ENCODE measurements at regions not wholly inside any gene's neighbourhood (a gene's known extent, or its start where the extent isn't known, plus 50 kb on each side); places are given as distances from the start of the nearest gene placed in this dataset.
"Not testable (repeated sequence)": the region's sequence is repeated elsewhere in the genome, so short reads cannot be mapped to it uniquely, and the experiment has no call there.

GRCh38 chr17:71777048-71777640 lies 343.7 kb upstream of the SOX9 start:
- DNase-seq = no peak

GRCh38 chr17:71779482-71779881 lies 341.3 kb upstream of the SOX9 start:
- DNase-seq = no peak

GRCh38 chr17:71780596-71780995 lies 340.2 kb upstream of the SOX9 start:
- DNase-seq = no peak

- not testable (repeated sequence) for DNase-seq
These were observed 338.8 kb upstream of the SOX9 start for GRCh38 chr17:71782021-71782420.

GRCh38 chr17:71790791-71791190 lies 330.0 kb upstream of the SOX9 start:
- no peak for DNase-seq

GRCh38 chr17:71791311-71791710 lies 329.5 kb upstream of the SOX9 start:
- no peak for DNase-seq

- no peak for DNase-seq
These were observed 327.9 kb upstream of the SOX9 start for GRCh38 chr17:71792966-71793365.

- DNase-seq = no peak
These were observed 327.3 kb upstream of the SOX9 start for GRCh38 chr17:71793518-71793917.

- no peak for DNase-seq
These were observed 322.1 kb upstream of the SOX9 start for GRCh38 chr17:71798701-71799100.

GRCh38 chr17:71799657-71800056 lies 321.2 kb upstream of the SOX9 start:
- no peak for DNase-seq

- no peak for DNase-seq
These were observed 319.5 kb upstream of the SOX9 start for GRCh38 chr17:71801301-71801700.

GRCh38 chr17:71802663-71803062 lies 318.2 kb upstream of the SOX9 start:
- no peak for DNase-seq

GRCh38 chr17:71803656-71804284 lies 317.1 kb upstream of the SOX9 start:
- no peak for DNase-seq

GRCh38 chr17:71809537-71809936 lies 311.3 kb upstream of the SOX9 start:
- no peak for DNase-seq

- not testable (repeated sequence) for DNase-seq
These were observed 307.0 kb upstream of the SOX9 start for GRCh38 chr17:71813861-71814260.

- DNase-seq = no peak
These were observed 299.3 kb upstream of the SOX9 start for GRCh38 chr17:71821511-71821910.

GRCh38 chr17:71824671-71825070 lies 296.1 kb upstream of the SOX9 start:
- DNase-seq = no peak

GRCh38 chr17:71825687-71826086 lies 295.1 kb upstream of the SOX9 start:
- no peak for DNase-seq

- no peak for DNase-seq
These were observed 292.6 kb upstream of the SOX9 start for GRCh38 chr17:71828182-71828596.

GRCh38 chr17:71830866-71831265 lies 290.0 kb upstream of the SOX9 start:
- DNase-seq = no peak

- DNase-seq = no peak
These were observed 277.8 kb upstream of the SOX9 start for GRCh38 chr17:71842986-71843385.

GRCh38 chr17:71845337-71845736 lies 275.5 kb upstream of the SOX9 start:
- no peak for DNase-seq

GRCh38 chr17:71846561-71847110 lies 274.2 kb upstream of the SOX9 start:
- DNase-seq = no peak

Data from activated naive CD4-positive, alpha-beta T cell treated with anti-CD3 and anti-CD28 coated beads, Interleukin-2, amount 50 U/mL, for 16 hours (primary cell).